ENCODE measurements at regions not wholly inside any gene's neighbourhood (a gene's known extent, or its start where the extent isn't known, plus 50 kb on each side); places are given as distances from the start of the nearest gene placed in this dataset.

- TF ChIP-seq ELF1 (IDR thresholded peaks at IDR 0.05; ENCODE audit: borderline replicate concordance, low read depth) (no peak), CBX3 (IDR thresholded peaks at IDR 0.05; ENCODE audit: low read depth) (no peak), MAX (IDR thresholded peaks at IDR 0.05) (no peak), ZNF274 (IDR thresholded peaks at IDR 0.05; ENCODE audit: low read depth, low read length) (no peak), ATF3 (IDR thresholded peaks at IDR 0.05) (no peak), JUND (IDR thresholded peaks at IDR 0.05) (no peak), TCF7L2 (IDR thresholded peaks at IDR 0.05; ENCODE audit: borderline replicate concordance, extremely low read depth, insufficient read depth, insufficient read length) (no peak), SRF (IDR thresholded peaks at IDR 0.05; ENCODE audit: low read depth) (no peak), CEBPB (IDR thresholded peaks at IDR 0.05; ENCODE audit: low read depth) (no peak)
- intact Hi-C loops (cut with micrococcal nuclease): no loop called here
- H3K4me1 ChIP-seq (ENCODE audit: control insufficient read depth in 1 of 2, insufficient read depth in 2 of 2, low read length in 2 of 2): no peaks in the 10 kb centered on the region
Observed at GRCh38 chr20:52864916-52865605, 107.1 kb upstream of the TSHZ2 start.

More at GRCh38 chr20:52864916-52865605, 107.1 kb upstream of the TSHZ2 start:
- ATAC-seq (no peak), DNase-seq (ENCODE audit: low read depth, low spot score) (no peak)
- H3K9ac ChIP-seq (ENCODE audit: low read length): no peak overlapping the region
- H3K4me3 ChIP-seq (replicated peaks in 1 of 2; ENCODE audit: low read depth in 1 of 2, low read length in 2 of 2): no peak overlapping the region
- H3K9me3 ChIP-seq (ENCODE audit: control insufficient read depth in 1 of 2, insufficient read depth in 1 of 2, low read depth in 1 of 2, low read length in 2 of 2): peaks cover 0 to 3% of the 10 kb centered on the region in 2 experiments; a peak in 1 of 4 replicates
- H3K27me3 ChIP-seq (ENCODE audit: insufficient read depth, low read length): no peaks in the 10 kb centered on the region
- CTCF ChIA-PET: no interaction called here
- H3K4me2 ChIP-seq (ENCODE audit: low read length): no peak overlapping the region
- POLR2A ChIA-PET: no interaction called here
- H3K9me2 ChIP-seq (ENCODE audit: insufficient read depth): no peaks in the 10 kb centered on the region
- RAD21 ChIA-PET (ENCODE audit: low non-redundant PET in 1 of 2, low total read pairs in 2 of 2, uncharacterized antibody in 2 of 2, unreplicated experiment in 2 of 2): no interaction called here
- no peaks in the 10 kb centered on the region for H3K79me2 ChIP-seq (ENCODE audit: insufficient read depth, low read length)
- H2AFZ ChIP-seq (ENCODE audit: low read depth, low read length, poor library complexity, severe bottlenecking): no peak overlapping the region
- H3K36me3 ChIP-seq (ENCODE audit: control insufficient read depth in 1 of 2, insufficient read depth in 2 of 2, low read length in 2 of 2): no peaks in the 10 kb centered on the region
- H4K20me1 ChIP-seq (ENCODE audit: insufficient read depth): no peaks in the 10 kb centered on the region
- no peak overlapping the region for H3K27ac ChIP-seq (ENCODE audit: low read depth, low read length)
- BruUV-seq (replicated peaks): no TSS peak

Measured in HCT116 (cell line).